ENCODE measurements at regions not wholly inside any gene's neighbourhood (a gene's known extent, or its start where the extent isn't known, plus 50 kb on each side); places are given as distances from the start of the nearest gene placed in this dataset.

DNA sequence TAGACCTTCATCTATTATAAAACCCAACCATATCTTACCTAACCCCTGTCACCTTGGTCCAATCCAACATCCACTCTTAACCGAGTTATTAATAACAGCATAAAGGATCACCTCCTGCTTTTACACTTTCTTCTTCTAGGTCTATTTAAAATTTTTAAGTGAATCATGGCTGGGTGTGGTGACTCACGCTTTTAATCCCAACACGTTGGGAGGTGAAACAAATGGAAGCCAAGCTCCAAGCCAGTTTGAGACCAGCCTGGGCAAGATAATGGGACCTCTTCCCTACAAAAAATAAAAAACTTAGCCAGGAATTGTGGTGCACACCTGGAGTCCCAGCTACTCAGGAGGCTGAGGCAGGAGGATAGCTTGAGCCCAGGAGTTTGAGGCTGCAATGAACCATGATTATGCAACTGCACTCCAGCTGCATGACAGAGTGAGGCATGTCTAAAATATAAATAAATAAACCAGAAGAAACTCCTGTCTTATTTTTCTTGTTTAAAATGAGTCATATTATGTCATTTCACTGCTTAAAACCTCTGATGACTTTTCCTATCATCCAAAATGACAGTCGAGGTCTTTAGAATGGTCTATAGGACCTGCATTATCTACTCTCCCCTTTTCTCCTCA, 188.4 kb downstream of the GASK1B start:
- TF ChIP-seq, protein P1, sequence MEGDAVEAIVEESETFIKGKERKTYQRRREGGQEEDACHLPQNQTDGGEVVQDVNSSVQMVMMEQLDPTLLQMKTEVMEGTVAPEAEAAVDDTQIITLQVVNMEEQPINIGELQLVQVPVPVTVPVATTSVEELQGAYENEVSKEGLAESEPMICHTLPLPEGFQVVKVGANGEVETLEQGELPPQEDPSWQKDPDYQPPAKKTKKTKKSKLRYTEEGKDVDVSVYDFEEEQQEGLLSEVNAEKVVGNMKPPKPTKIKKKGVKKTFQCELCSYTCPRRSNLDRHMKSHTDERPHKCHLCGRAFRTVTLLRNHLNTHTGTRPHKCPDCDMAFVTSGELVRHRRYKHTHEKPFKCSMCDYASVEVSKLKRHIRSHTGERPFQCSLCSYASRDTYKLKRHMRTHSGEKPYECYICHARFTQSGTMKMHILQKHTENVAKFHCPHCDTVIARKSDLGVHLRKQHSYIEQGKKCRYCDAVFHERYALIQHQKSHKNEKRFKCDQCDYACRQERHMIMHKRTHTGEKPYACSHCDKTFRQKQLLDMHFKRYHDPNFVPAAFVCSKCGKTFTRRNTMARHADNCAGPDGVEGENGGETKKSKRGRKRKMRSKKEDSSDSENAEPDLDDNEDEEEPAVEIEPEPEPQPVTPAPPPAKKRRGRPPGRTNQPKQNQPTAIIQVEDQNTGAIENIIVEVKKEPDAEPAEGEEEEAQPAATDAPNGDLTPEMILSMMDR (IDR thresholded peaks at IDR 0.05; ENCODE audit: insufficient read depth, low read length) = no peak
- TF ChIP-seq, protein P2, sequence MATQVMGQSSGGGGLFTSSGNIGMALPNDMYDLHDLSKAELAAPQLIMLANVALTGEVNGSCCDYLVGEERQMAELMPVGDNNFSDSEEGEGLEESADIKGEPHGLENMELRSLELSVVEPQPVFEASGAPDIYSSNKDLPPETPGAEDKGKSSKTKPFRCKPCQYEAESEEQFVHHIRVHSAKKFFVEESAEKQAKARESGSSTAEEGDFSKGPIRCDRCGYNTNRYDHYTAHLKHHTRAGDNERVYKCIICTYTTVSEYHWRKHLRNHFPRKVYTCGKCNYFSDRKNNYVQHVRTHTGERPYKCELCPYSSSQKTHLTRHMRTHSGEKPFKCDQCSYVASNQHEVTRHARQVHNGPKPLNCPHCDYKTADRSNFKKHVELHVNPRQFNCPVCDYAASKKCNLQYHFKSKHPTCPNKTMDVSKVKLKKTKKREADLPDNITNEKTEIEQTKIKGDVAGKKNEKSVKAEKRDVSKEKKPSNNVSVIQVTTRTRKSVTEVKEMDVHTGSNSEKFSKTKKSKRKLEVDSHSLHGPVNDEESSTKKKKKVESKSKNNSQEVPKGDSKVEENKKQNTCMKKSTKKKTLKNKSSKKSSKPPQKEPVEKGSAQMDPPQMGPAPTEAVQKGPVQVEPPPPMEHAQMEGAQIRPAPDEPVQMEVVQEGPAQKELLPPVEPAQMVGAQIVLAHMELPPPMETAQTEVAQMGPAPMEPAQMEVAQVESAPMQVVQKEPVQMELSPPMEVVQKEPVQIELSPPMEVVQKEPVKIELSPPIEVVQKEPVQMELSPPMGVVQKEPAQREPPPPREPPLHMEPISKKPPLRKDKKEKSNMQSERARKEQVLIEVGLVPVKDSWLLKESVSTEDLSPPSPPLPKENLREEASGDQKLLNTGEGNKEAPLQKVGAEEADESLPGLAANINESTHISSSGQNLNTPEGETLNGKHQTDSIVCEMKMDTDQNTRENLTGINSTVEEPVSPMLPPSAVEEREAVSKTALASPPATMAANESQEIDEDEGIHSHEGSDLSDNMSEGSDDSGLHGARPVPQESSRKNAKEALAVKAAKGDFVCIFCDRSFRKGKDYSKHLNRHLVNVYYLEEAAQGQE (IDR thresholded peaks at IDR 0.05; ENCODE audit: insufficient replicate concordance, low read depth) = no peak

All from HL-60 (cell line).